ENCODE measurements at regions not wholly inside any gene's neighbourhood (a gene's known extent, or its start where the extent isn't known, plus 50 kb on each side); places are given as distances from the start of the nearest gene placed in this dataset.

DNA sequence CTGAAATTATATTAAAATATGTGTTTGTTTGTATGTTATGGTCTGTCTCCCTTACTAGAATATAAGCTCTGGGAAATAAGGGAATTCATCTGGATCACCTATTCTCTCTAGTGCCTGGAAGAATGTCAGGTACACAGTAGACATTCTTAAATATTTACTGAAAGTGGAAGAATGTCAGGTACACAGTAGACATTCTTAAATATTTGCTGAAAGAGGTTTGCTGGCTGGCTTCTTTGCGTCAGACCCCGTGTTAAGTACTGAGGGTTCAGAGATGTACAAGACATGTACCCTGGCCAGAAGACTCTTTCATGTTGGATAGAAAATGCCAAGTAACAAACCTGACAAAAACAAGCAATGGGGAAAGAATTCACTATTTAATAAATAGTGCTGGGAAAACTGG, 199.1 kb downstream of the INSC start:
- TF ChIP-seq CTCF (IDR thresholded peaks at IDR 0.05) (no peak), POLR2A (IDR thresholded peaks at IDR 0.05) (no peak)
